H1 (cell line): ENCODE measurements at regions not wholly inside any gene's neighbourhood (a gene's known extent, or its start where the extent isn't known, plus 50 kb on each side); places are given as distances from the start of the nearest gene placed in this dataset.

Source experiments
- CTCF ChIA-PET: fragments of 300-600 bp; sonication (Branson Sonifier 250); formaldehyde crosslinking; loops from one replicate; lab custom pipeline; 2021; ENCODE audit not compliant: partially characterized antibody; lab: Charles Lee
- POLR2A ChIA-PET: fragments of 300-600 bp; sonication (Branson Sonifier 250); formaldehyde crosslinking; loops from one replicate; lab custom pipeline; 2021; ENCODE audit warnings: inconsistent platforms; ENCODE audit not compliant: partially characterized antibody; lab: Charles Lee
- DNase-seq, 2 experiments: peaks; one replicate each; pipeline versions ENCODE4 v3.0.0 to v3.0.0-alpha.2; 2010 to 2022; ENCODE audit warnings: low spot score in 2 of 2, low read depth in 1 of 2, mixed read lengths in 1 of 2
- FAIRE-seq: peaks from 2 replicates; lab custom pipeline; 2011; peaks lifted over from hg19 to GRCh38; lab: Jason Lieb, UNC
- H2AFZ ChIP-seq: 2 replicates; pipeline ENCODE4 v1.8.1; 2012; ENCODE audit warnings: low read length, inconsistent platforms
- H2AK5ac ChIP-seq: 2 replicates; pipeline ENCODE4 v1.6.1; 2013; ENCODE audit warnings: low read depth, low read length
- H2BK120ac ChIP-seq: replicated peaks from 2 replicates; pipeline ENCODE3; 2013; ENCODE audit warnings: low read depth, low read length, inconsistent platforms
- H2BK12ac ChIP-seq: 2 replicates; pipeline ENCODE4 v1.6.1; 2013; ENCODE audit warnings: low read depth, low read length
- H2BK15ac ChIP-seq: 2 replicates; pipeline ENCODE4 v1.6.1; 2013; ENCODE audit warnings: low read length
- H2BK20ac ChIP-seq: 2 replicates; pipeline ENCODE4 v1.6.1; 2013; ENCODE audit warnings: low read length
- H2BK5ac ChIP-seq: 2 replicates; pipeline ENCODE4 v1.6.1; 2013; ENCODE audit warnings: low read depth, low read length
- H3K14ac ChIP-seq: 2 replicates; pipeline ENCODE4 v1.6.1; 2013; ENCODE audit warnings: inconsistent platforms; ENCODE audit not compliant: insufficient read length
- H3K18ac ChIP-seq: 2 replicates; pipeline ENCODE4 v1.6.1; 2013; ENCODE audit warnings: low read length; ENCODE audit errors: extremely low read depth
- H3K23ac ChIP-seq: 2 replicates; pipeline ENCODE4 v1.6.1; 2013; ENCODE audit warnings: inconsistent platforms; ENCODE audit not compliant: insufficient read length
- H3K23me2 ChIP-seq: 2 replicates; pipeline ENCODE4 v1.6.1; 2013; ENCODE audit warnings: low read depth, low read length
- H3K27ac ChIP-seq: 2 replicates; pipeline ENCODE4 v1.6.1; 2011; ENCODE audit warnings: low read depth, low read length, inconsistent platforms
- H3K27me3 ChIP-seq, 4 experiments: replicated peaks in 1 of 4; 1 replicate in 1 of 4; 2 replicates in 3 of 4; pipeline versions ENCODE4 v1.6.1 to v1.8.1; 2011 to 2013; ENCODE audit warnings: low read length in 3 of 4, mild to moderate bottlenecking in 3 of 4, inconsistent platforms in 2 of 4, mixed read lengths in 2 of 4, moderate library complexity in 1 of 4; ENCODE audit not compliant: control insufficient read depth in 3 of 4, insufficient read depth in 3 of 4; ENCODE audit errors: extremely low read depth in 1 of 4
- H3K36me3 ChIP-seq, 4 experiments: 2 replicates each; pipeline versions ENCODE4 v1.6.1 to v1.8.1; 2011 to 2013; ENCODE audit warnings: mild to moderate bottlenecking in 4 of 4, low read length in 3 of 4, moderate library complexity in 2 of 4, control low read depth in 1 of 4, inconsistent platforms in 1 of 4; ENCODE audit not compliant: insufficient read depth in 4 of 4, control insufficient read depth in 2 of 4
- H3K4ac ChIP-seq: replicated peaks from 2 replicates; pipeline ENCODE3; 2013; ENCODE audit warnings: low read length, low read depth, mixed read lengths, inconsistent platforms; ENCODE audit not compliant: insufficient read length
- H3K4me1 ChIP-seq, 4 experiments: replicated peaks in 1 of 4; 1 replicate in 1 of 4; 2 replicates in 3 of 4; pipeline versions ENCODE4 v1.6.1 to v1.8.1; 2011 to 2013; ENCODE audit warnings: low read length in 3 of 4, inconsistent platforms in 2 of 4, mixed read lengths in 1 of 4; ENCODE audit not compliant: insufficient read depth in 4 of 4, control insufficient read depth in 3 of 4
- H3K4me2 ChIP-seq, 2 experiments: 2 replicates each; pipeline versions ENCODE4 v1.6.1 to v1.8.1; 2011 to 2013; ENCODE audit warnings: low read depth in 2 of 2, low read length in 2 of 2, control low read depth in 1 of 2, inconsistent platforms in 1 of 2, mild to moderate bottlenecking in 1 of 2; ENCODE audit not compliant: insufficient read depth in 1 of 2
- H3K4me3 ChIP-seq, 4 experiments: fragments of 200-600, 300-600 bp in 1 of 4; sonication (generic), shearing (Covaris generic), sonication (Bioruptor Twin) in 1 of 4; 2 replicates each; pipeline versions ENCODE4 v1.5.1 to v1.8.1; 2011 to 2016; ENCODE audit warnings: low read length in 4 of 4, low read depth in 3 of 4, control low read depth in 2 of 4, inconsistent platforms in 2 of 4, mild to moderate bottlenecking in 2 of 4, mixed read lengths in 1 of 4, moderate library complexity in 1 of 4; ENCODE audit not compliant: insufficient read depth in 2 of 4; ENCODE audit errors: extremely low read depth in 1 of 4
- H3K56ac ChIP-seq: replicated peaks from 2 replicates; pipeline ENCODE3; 2013; ENCODE audit warnings: low read depth, mild to moderate bottlenecking, mixed read lengths, low read length, inconsistent platforms; ENCODE audit not compliant: insufficient read length
- H3K79me1 ChIP-seq: 2 replicates; pipeline ENCODE4 v1.6.1; 2013; ENCODE audit warnings: low read depth, low read length, control low read depth
- H3K79me2 ChIP-seq, 2 experiments: 2 replicates each; pipeline versions ENCODE4 v1.6.1 to v1.8.1; 2012 to 2013; ENCODE audit warnings: low read length in 2 of 2, mild to moderate bottlenecking in 2 of 2, inconsistent platforms in 1 of 2; ENCODE audit not compliant: insufficient read depth in 2 of 2, control insufficient read depth in 1 of 2
- H3K9ac ChIP-seq, 4 experiments: replicated peaks in 1 of 4; 1 replicate in 1 of 4; 2 replicates in 3 of 4; pipeline versions ENCODE4 v1.6.1 to v1.8.1; 2011 to 2013; ENCODE audit warnings: low read depth in 3 of 4, low read length in 3 of 4, control low read depth in 2 of 4, mild to moderate bottlenecking in 2 of 4, moderate library complexity in 2 of 4, inconsistent platforms in 1 of 4; ENCODE audit errors: extremely low read depth in 1 of 4
- H3K9me3 ChIP-seq, 2 experiments: 2 replicates each; pipeline versions ENCODE4 v1.6.1 to v1.8.1; 2012 to 2013; ENCODE audit warnings: mild to moderate bottlenecking in 2 of 2, moderate library complexity in 2 of 2, control low read depth in 1 of 2, inconsistent platforms in 1 of 2, low read depth in 1 of 2, low read length in 1 of 2, mixed read lengths in 1 of 2; ENCODE audit not compliant: insufficient read depth in 2 of 2
- H4K20me1 ChIP-seq, 2 experiments: replicated peaks in 1 of 2; 2 replicates each; pipeline versions ENCODE3 to v1.8.1; 2011 to 2013; ENCODE audit warnings: inconsistent platforms in 2 of 2, low read length in 2 of 2, mild to moderate bottlenecking in 1 of 2; ENCODE audit not compliant: insufficient read depth in 2 of 2, control insufficient read depth in 1 of 2
- H4K5ac ChIP-seq: 2 replicates; pipeline ENCODE4 v1.6.1; 2013; ENCODE audit warnings: low read length, low read depth, mixed read lengths, inconsistent platforms; ENCODE audit not compliant: insufficient read length
- H4K8ac ChIP-seq: 2 replicates; pipeline ENCODE4 v1.8.0; 2013; ENCODE audit warnings: mild to moderate bottlenecking, moderate library complexity, low read length, inconsistent platforms; ENCODE audit not compliant: insufficient read depth; ENCODE audit errors: extremely low read depth
- H4K91ac ChIP-seq: replicated peaks from 2 replicates; pipeline ENCODE3; 2013; ENCODE audit warnings: low read length, mixed read lengths, inconsistent platforms; ENCODE audit not compliant: insufficient read length
- BRCA1 ChIP-seq: IDR thresholded peaks from 2 replicates; pipeline ENCODE4 v1.6.1; 2012; ENCODE audit warnings: low read depth, low read length, improper control_type of control experiment
- EGR1 ChIP-seq: IDR thresholded peaks from 2 replicates; pipeline ENCODE4 v1.6.1; 2011; ENCODE audit warnings: low read depth, low read length, borderline replicate concordance
- KDM1A ChIP-seq: fragments of 200-600, 300-600 bp; sonication (generic); IDR thresholded peaks from 2 replicates; pipeline ENCODE4 v1.7.1; 2016; ENCODE audit warnings: mild to moderate bottlenecking, low read length, borderline replicate concordance
- POLR2A ChIP-seq, 2 experiments: IDR thresholded peaks; 1 replicate in 1 of 2; 2 replicates in 1 of 2; pipeline ENCODE4 v1.6.1; 2011; ENCODE audit warnings: low read depth in 2 of 2, low read length in 2 of 2, mild to moderate bottlenecking in 2 of 2; ENCODE audit errors: control extremely low read depth in 1 of 2
- POU5F1 ChIP-seq: IDR thresholded peaks from 2 replicates; pipeline ENCODE4 v1.6.1; 2011; ENCODE audit warnings: low read depth, mild to moderate bottlenecking, low read length, moderate library complexity
- RAD21 ChIP-seq, 2 experiments: IDR thresholded peaks in 1 of 2; conservative IDR thresholded peaks in 1 of 2; 2 replicates each; pipeline ENCODE4 v1.6.1; 2011; ENCODE audit warnings: low read depth in 2 of 2, low read length in 2 of 2, improper control_type of control experiment in 1 of 2, inconsistent platforms in 1 of 2, mild to moderate bottlenecking in 1 of 2, moderate library complexity in 1 of 2
- RBBP5 ChIP-seq: IDR thresholded peaks from 2 replicates; pipeline ENCODE4 v1.7.1; 2012; ENCODE audit warnings: low read depth, mild to moderate bottlenecking, inconsistent platforms, low read length, moderate library complexity, borderline replicate concordance
- SUZ12 ChIP-seq: fragments of 200-600 bp; sonication (generic); IDR thresholded peaks from 2 replicates; pipeline ENCODE4 v1.6.1; 2012; ENCODE audit warnings: mild to moderate bottlenecking, inconsistent platforms, low read length, moderate library complexity, mixed read lengths
- WGBS, 2 experiments: shearing (Covaris generic) in 1 of 2; methylation state at CpG; one replicate each; pipeline versions ENCODE4 v1.1.6 to v1.1.7; 2013 to 2015; ENCODE audit warnings: low lambda C conversion rate in 2 of 2, mixed read lengths in 2 of 2, inconsistent platforms in 1 of 2, low coverage in 1 of 2, missing lambda C conversion rate in 1 of 2; ENCODE audit not compliant: insufficient replicate concordance in 2 of 2, insufficient coverage in 1 of 2, insufficient read length in 1 of 2; ENCODE audit errors: extremely low coverage in 1 of 2, missing lambda C conversion rate in 1 of 2; 5-methylcytosine and 5-hydroxymethylcytosine counted together

DNA sequence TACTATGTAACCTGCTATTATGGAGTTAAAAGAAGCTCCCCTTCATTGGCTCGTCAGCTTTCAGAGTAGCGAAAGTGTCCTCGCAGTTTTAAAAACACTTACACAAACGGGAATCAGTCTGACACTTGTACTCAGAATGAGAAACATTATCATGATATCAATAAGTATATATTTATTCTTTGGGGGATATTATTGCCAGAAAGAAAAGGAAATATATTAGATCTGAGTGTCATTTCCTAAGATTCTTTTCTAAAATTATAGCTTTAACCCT, 584.5 kb downstream of the ZEB2 start:
- H3K36me3 ChIP-seq, result no peaks in the 10 kb centered on the region
- no peaks in the 10 kb centered on the region for H4K20me1 ChIP-seq
- H3K4ac ChIP-seq, result no peak overlapping the region
- H3K79me2 ChIP-seq, result no peaks in the 10 kb centered on the region
- no peak overlapping the region for H3K4me3 ChIP-seq
- ChIA-PET POLR2A (interaction anchor here (0.9 kb wide), 1 partner anchor 576 kb away, joined by 3 read pairs; no protein-coding TSS in a partner anchor), CTCF (interaction anchor here (0.6 kb wide), 1 partner anchor 140 kb away, joined by 3 read pairs; no protein-coding TSS in a partner anchor)
- H2BK12ac ChIP-seq, result no peak overlapping the region
- no peak overlapping the region for H2BK120ac ChIP-seq
- no peak overlapping the region for H2AK5ac ChIP-seq
- no peak overlapping the region for H3K4me2 ChIP-seq
- no peak overlapping the region for H4K5ac ChIP-seq
- no peak overlapping the region for H3K9ac ChIP-seq
- H3K4me1 ChIP-seq, result peaks cover 3 to 13% (median 8%) of the 10 kb centered on the region in 4 experiments; a peak in 6 of 7 replicates
- H3K9me3 ChIP-seq, result no peaks in the 10 kb centered on the region
- no peaks in the 10 kb centered on the region for H3K79me1 ChIP-seq
- WGBS, 2 experiments, result 87% methylated on average over 4 of the region's 4 CpGs; no CpG with 5 or more reads in 1 of the 2 experiments
- FAIRE-seq, result no peak
- no peak overlapping the region for H3K18ac ChIP-seq
- no peak overlapping the region for H3K23ac ChIP-seq
- peaks cover 13% of the 10 kb centered on the region for H3K23me2 ChIP-seq
- no peak for DNase-seq
- H3K27me3 ChIP-seq, result peaks cover 6 to 26% (median 22%) of the 10 kb centered on the region in 4 experiments
- no peak overlapping the region for H3K56ac ChIP-seq
- H2BK20ac ChIP-seq, result no peak overlapping the region
- no peak overlapping the region for H4K8ac ChIP-seq
- no peak overlapping the region for H2BK5ac ChIP-seq
- no peak overlapping the region for H3K27ac ChIP-seq
- TF ChIP-seq SUZ12 (no peak), POU5F1 (no peak), KDM1A (no peak), RAD21 (IDR thresholded peaks at IDR 0.05 in 1 of 2, conservative IDR thresholded peaks at IDR 0.05 in 1 of 2; ENCODE audit: low read depth in 2 of 2, low read length in 2 of 2) (no peak), RBBP5 (no peak), POLR2A (IDR thresholded peaks at IDR 0.05; ENCODE audit: control extremely low read depth in 1 of 2, low read depth in 2 of 2, low read length in 2 of 2) (no peak), BRCA1 (no peak), EGR1 (no peak)
- TF ChIP-seq, all 59 proteins: peak for 0
- H3K14ac ChIP-seq, result no peak overlapping the region
- H4K91ac ChIP-seq, result no peak overlapping the region
- H2AFZ ChIP-seq, result no peak overlapping the region
- H2BK15ac ChIP-seq, result no peak overlapping the region
